Retinal pigment epithelial cell (primary cell): ENCODE measurements at regions not wholly inside any gene's neighbourhood (a gene's known extent, or its start where the extent isn't known, plus 50 kb on each side); places are given as distances from the start of the nearest gene placed in this dataset.
A peak's percentile ranks its signal among the peaks of the same experiment; 100 is the strongest.

Source experiments
- DNase-seq: peaks from one replicate; pipeline ENCODE4 v3.0.0-alpha.2; 2010; ENCODE audit warnings: low read depth
- H3K4me3 ChIP-seq: 2 replicates; pipeline ENCODE4 v1.5.1; 2011; ENCODE audit warnings: mild to moderate bottlenecking, low read length, control low read depth, moderate library complexity
- TF ChIP-seq, protein P1 (sequence below): conservative IDR thresholded peaks from 2 replicates; pipeline ENCODE4 v1.5.1; 2011; ENCODE audit warnings: low read depth, low read length, control low read depth, inconsistent platforms

- no peak for DNase-seq
- TF ChIP-seq, protein P1, sequence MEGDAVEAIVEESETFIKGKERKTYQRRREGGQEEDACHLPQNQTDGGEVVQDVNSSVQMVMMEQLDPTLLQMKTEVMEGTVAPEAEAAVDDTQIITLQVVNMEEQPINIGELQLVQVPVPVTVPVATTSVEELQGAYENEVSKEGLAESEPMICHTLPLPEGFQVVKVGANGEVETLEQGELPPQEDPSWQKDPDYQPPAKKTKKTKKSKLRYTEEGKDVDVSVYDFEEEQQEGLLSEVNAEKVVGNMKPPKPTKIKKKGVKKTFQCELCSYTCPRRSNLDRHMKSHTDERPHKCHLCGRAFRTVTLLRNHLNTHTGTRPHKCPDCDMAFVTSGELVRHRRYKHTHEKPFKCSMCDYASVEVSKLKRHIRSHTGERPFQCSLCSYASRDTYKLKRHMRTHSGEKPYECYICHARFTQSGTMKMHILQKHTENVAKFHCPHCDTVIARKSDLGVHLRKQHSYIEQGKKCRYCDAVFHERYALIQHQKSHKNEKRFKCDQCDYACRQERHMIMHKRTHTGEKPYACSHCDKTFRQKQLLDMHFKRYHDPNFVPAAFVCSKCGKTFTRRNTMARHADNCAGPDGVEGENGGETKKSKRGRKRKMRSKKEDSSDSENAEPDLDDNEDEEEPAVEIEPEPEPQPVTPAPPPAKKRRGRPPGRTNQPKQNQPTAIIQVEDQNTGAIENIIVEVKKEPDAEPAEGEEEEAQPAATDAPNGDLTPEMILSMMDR = no peak
- no peak overlapping the region for H3K4me3 ChIP-seq
Measured at GRCh38 chr5:56574778-56575177, 240.6 kb upstream of the MAP3K1 start.

DNA sequence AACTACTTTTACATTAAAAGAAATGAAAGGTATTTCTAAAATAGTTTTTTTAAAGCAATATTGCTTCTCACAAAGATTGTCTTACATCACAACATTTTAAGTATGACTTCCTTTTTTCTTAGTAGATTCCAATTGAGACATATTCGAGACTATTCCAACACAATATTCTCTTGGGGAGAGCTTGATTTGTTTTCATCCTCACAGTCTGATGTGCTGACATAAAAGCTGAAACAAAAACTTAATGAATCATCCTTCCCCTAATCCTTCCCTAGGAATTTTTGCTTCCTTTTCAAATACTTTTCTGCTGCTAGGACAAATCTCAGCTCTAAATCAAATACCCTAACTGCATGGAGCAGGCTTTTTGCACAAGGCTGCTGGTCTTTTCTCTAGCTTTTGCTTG, 245.8 kb upstream of the MAP3K1 start:
- no peak overlapping the region for H3K4me3 ChIP-seq
- peak; percentile 67 for DNase-seq
- TF ChIP-seq, protein P1 = no peak

DNA sequence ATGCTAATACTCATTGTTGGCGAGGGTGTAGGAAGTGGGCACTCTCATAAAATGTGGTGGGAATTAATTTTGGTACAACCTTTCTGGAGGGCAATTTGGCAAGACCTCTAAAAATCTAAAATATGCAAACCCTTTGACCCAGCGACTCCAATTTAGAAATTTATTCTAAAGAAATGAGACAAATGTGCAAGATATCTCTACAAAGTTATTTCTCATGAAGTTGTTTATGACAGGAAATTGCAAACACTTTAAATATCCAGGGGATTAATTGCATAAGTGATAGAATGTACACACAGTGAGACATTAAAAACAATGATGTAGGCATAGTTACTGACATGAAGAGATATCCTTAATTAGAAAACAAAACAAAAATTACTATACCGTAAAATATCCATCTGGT, 246.3 kb upstream of the MAP3K1 start:
- no peak overlapping the region for H3K4me3 ChIP-seq
- TF ChIP-seq, protein P1 = no peak
- peak; percentile 78 for DNase-seq

DNA sequence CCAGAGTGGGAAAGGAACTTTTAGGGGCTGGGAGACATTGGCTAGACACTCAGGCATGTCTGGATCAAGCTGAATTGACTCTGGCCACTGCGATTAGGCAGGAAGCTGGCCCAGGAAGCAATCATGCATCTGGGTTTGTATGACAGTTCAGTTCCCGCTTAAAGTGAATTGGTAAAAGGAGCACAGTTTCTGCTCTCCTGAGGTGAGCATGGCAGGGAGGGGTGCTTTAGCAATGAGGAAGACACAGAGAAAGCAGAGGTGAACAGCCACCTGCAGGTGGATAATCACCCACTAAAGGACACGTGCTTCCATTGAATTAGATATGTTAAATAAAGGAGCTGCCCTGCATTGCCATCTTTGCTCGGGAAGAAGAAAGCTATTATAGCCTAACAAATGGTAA, 248.1 kb upstream of the MAP3K1 start:
- no peak for DNase-seq
- TF ChIP-seq, protein P1 = no peak
- no peak overlapping the region for H3K4me3 ChIP-seq

DNA sequence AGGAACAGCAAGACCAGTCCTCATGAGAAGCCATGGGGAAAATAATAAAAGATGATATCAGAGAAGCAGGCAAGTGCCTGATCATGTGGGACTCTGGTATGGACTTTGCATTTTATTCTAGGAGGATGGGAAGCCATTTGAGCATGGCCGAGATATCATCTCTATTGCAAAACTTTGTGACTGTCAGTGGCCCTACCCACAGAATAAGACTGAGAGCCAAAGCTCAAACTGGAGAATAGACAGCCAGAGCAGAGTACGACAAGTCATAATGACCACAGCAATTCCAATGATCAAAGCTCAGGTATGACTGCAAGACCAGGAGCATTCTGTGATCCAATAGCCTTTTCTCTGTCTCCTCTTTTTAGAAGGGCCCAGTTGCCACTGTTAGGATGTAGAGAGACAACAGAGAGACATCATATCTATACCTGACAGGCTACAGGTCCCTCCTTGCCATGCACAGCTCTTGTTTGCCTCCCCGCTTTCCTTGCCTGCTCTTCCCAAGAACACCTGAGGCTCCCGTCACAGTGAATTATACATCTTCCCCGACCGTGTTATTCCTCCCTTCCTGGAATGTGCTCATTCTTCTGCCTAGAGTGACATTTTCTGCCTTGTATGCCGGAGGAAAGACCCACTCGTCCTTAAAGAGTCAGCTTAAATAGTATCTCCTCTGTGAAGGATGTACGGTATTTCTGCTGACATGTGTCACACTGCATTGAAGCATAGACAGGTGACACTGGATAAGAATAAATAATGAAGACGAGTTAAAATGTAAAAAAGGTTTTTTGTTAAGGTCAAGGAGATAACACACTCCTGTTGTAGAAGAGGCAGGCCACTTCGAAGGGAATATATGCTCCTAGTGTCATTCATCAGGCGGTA, 248.7 kb upstream of the MAP3K1 start:
- TF ChIP-seq, protein P1 = no peak
- DNase-seq = no peak
- no peak overlapping the region for H3K4me3 ChIP-seq

DNA sequence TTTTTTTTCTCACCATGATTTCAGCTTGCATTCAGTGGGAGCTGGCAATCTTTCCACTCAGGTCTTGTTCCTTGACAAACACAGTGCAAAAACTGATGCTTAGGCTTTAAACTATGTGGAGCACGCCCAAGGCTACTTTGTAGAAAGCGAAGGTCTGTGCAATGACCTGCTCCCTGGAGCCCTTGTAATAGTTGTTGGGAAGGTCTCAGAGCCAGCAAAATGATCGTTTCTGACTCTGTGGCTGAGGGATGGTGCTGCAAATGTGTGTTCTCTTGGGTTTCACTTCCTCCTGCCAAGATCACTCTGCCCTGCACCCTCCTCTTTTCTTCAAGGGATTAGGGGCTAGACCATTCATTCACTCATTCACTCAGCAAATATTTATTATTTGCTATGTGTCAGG, 249.7 kb upstream of the MAP3K1 start:
- H3K4me3 ChIP-seq = no peak overlapping the region
- DNase-seq = no peak
- TF ChIP-seq, protein P1 = no peak

DNA sequence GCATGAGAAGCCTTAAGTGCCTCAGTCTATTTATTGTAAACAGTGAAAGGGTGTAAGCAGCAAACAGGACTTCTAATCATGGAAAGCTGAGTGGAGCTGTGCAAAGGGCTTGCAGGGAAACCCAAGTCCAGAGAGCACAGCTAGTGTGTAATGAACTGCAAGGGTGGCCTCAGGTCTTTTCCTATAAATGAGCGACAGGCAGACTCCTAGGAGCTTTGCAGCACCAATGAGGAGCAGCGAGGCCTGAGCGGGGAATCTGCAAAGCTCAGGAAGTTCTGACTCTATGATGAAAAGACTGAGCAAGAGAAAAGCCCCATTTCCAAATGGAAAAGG, 250.1 kb upstream of the MAP3K1 start:
- H3K4me3 ChIP-seq = no peak overlapping the region
- DNase-seq = no peak
- TF ChIP-seq, protein P1 = no peak
